GM21786 (cell line): ENCODE measurements at regions not wholly inside any gene's neighbourhood (a gene's known extent, or its start where the extent isn't known, plus 50 kb on each side); places are given as distances from the start of the nearest gene placed in this dataset.

Source experiments
- ATAC-seq: cut with Tn5 transposase; IDR thresholded peaks from one replicate; pipeline ENCODE4 v1.9.1; 2021; ENCODE audit not compliant: unreplicated experiment

- no peak for ATAC-seq
Measured at GRCh38 chr3:153069598-153070510, 92.2 kb upstream of the RAP2B start.

DNA sequence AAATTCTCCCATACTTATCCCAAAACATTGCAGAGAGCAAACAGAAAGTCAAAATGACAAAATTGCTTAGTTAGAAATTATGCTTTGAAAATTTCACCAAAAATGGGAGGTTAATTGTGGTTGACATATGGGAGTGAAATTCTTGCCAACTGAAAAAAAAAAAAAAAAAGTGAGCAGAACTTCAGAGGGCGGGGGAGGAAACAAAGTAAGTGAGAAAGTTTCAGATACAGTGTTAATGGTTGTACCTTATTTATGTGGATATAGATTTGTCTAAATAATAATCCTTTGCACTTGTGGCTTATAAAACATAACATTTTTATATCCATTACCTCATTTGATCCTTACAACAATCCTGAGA lies 91.5 kb upstream of the RAP2B start:
- no peak for ATAC-seq

DNA sequence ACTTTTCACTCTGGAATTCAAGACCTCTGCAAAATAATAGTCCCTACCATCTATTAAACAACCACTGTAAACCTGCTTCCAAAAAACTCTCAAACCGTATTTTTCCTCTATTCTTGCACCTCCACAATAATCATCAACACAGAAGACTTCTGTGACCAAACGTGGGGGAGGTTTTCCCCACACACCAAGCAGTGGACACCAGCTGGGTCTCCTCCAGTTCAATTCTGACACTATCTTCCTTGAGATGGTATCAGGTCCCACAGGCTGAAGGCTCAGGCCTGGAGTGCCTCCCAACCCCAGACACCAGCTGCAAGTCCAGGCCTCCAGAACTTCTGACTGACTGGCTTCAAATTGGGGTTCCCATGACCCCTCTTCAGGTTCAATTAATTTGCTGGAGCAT lies 89.6 kb upstream of the RAP2B start:
- ATAC-seq, result no peak

DNA sequence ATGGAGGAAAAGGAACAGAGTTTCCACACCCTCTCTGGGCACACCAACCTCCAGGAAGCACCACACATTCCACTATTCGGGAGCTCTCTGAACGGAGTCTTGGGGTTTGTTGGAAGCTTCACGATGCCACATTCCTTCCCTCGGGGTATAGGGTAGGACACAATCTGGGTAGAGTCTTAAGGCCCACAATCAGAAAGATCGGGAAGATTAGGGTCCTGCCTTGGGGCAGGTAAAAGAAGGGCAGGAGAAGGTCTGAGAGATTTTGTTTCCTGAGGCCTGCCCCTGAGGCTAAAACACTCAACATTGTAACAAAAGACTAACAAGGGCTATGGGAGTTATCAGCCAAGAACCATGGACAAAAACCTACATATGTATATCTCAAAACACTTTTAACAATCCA lies 89.2 kb upstream of the RAP2B start:
- no peak for ATAC-seq

GRCh38 chr3:153073636-153074035 lies 88.4 kb upstream of the RAP2B start:
- no peak for ATAC-seq

- no peak for ATAC-seq
Measured at GRCh38 chr3:153078826-153079225, 83.2 kb upstream of the RAP2B start.

DNA sequence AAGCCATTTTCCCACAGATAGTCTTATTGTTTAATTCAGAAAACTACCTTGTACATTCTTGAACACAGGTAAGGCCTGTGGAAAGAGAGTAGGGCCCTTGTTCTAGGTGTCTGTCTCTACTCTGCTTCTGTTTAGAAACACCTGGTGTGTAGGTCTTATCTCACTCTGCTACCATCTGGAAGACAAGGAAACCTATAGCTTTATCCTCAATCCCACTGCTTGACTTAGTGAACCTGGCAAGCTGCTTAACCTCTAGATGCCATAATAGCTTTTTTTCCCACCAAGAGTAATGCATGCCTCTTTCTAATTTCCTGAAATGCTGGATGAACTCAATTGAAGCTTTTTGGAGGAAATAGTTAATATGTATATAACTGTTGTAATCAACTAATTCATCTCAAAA lies 82.6 kb upstream of the RAP2B start:
- no peak for ATAC-seq

GRCh38 chr3:153080778-153081240 lies 81.2 kb upstream of the RAP2B start:
- ATAC-seq, result no peak

DNA sequence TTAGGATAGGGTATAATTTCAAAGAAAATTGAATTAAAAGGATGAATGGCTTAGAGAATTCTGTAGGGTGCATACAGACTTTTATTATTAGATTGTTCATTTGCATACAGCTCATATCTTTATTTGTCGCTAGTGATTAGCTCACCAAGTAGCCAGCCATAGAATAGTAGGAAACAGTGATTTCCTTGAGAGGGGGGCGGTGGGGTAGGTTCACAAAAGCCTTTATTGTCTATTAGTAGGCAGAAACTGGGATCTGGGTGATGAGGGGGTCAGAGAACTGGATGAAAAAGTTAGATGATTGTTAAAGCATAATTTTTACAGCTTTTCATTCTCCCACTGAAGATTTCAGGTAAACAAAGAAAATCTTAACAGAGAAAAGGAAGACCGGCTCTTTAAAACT lies 77.6 kb upstream of the RAP2B start:
- no peak for ATAC-seq

DNA sequence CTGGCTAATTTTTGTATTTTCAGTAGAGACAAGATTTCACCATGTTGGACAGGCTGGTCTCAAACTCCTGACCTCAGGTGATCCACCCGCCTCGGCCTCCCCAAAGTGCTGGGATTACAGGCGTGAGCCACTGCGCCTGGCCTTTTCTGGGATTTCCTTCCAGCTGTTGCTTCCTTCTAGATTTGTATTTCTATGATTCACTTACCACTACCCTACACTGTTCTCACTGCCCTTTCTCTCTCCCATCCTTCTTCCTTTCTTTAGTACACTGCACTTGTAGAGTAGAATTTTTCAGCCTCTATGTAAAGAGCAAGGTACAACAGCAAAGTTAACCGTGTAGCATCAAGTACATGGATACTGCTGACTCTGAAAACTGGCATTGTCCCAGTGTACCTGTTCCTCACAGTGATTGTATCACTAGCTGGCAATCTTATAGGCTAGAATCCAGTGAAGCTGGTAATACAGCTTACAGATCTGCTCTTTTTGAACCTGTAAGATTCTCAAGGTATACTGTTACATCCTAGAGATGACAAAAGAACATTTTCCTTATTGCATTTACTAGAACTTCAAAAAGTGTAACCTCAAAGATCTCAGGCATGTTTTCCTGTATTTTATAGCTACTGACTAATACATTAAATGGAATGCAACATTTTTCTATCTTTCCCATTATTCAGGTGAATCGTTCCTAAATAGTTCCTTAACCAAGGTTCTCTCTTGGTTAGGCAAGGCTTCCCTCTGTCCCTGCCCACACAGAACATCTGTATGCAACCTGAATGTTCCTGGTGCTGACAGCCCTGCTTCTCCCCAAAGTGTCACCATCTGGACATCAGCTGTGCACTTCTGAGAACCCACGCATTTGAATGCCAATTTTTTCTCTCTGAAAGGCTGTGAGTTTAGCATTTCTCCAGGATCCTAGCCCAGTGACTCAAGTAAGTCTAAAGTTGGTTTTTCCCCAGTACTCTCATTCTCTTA lies 74.1 kb upstream of the RAP2B start:
- ATAC-seq, result no peak

DNA sequence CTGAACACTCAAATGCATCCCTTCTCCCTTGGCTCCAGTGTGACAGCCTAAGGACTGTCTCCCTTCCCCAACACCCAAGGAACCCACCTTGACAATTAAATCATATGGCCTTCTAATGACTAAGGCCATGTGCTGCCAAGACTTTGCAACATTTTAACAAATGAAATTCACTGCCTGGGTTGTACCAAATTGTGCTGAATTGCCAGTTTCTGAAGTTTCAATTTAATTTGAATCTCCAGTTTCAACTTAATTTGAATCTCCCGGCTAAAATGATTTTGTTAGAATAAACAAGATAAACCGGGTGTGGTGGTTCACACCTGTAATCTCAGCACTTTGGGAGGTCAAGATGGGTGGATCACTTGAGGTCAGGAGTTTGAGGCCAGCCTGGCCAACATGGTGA lies 72.4 kb upstream of the RAP2B start:
- ATAC-seq, result no peak

DNA sequence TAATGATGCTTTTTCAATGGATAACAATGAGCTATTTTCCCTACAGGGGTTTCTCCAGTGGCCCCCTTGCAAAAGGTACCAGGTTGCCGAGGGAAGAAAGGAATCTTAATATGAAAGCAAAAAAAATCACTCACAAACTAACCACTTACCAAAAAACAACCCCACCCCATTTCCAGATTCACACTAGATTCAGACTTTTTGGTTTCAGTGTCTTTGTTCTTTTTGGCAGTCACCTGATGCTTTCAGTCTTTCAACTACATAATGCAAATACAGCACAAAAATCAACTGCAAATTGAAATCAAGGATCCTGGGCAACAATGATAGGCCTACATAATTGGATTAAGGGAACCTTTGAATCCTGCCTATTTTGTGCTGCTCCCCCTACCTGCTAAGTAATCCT lies 71.1 kb upstream of the RAP2B start:
- peak; percentile 56 for ATAC-seq

DNA sequence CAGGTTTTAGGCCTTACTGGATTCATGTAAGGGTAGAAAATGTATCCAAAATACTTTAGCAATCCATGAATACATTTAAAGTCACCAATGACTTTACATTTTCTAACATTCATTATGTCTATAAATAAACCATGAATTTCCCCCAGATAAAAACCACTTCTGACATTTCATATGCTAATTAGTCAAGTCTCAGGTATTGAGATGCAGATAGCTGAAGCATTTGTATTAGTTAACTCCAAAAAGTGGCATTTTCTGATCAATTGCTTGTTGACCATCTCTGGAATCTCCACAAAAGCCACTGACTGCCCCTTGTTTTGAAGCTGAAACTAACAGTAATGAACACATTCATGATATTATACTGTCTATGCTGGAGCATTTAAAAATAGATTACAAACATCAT lies 68.4 kb upstream of the RAP2B start:
- no peak for ATAC-seq

- ATAC-seq, result no peak
Measured at GRCh38 chr3:153094386-153094785, 67.6 kb upstream of the RAP2B start.

DNA sequence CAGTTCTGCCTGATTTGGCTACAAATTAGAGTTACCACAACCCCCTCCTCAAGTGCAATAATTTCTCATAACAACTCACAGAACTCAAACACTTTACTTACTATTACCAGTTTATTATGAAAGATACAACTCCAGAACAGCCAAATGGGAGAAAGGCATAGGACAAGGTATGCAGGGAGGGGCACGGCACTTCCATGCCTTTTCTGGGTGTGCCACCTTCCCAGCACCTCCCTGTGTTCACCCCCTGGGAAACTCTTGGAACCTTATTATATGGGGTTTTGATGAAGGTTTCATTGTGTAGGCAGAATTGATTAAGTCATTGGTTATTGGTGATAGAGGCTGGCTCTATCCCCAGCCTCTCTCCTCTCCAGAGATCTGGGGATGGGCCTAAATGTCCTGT lies 66.6 kb upstream of the RAP2B start:
- ATAC-seq, result no peak

DNA sequence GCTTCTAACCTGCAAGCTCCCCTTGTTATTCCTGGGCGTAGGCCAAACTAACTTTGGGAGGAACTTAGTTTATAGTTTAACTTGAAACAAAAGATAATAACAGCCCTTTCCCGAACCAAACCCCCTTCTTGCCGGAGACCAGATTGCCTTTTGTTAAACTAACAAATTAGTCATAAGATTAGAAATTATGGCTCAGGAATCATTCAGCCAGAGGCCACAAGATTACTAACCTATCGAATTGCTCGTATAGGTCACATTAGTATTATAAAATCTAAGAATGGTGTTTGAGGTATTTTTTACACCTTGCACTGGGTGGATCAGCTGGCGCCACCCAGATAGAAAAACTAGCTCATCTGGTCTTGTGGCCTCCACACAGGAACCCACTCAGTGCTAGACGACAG lies 65.3 kb upstream of the RAP2B start:
- ATAC-seq, result no peak

GRCh38 chr3:153097213-153097612 lies 64.8 kb upstream of the RAP2B start:
- ATAC-seq, result no peak

- ATAC-seq, result no peak
Measured at GRCh38 chr3:153099131-153099530, 62.9 kb upstream of the RAP2B start.

- ATAC-seq, result no peak
Measured at GRCh38 chr3:153103406-153103945, 58.5 kb upstream of the RAP2B start.

DNA sequence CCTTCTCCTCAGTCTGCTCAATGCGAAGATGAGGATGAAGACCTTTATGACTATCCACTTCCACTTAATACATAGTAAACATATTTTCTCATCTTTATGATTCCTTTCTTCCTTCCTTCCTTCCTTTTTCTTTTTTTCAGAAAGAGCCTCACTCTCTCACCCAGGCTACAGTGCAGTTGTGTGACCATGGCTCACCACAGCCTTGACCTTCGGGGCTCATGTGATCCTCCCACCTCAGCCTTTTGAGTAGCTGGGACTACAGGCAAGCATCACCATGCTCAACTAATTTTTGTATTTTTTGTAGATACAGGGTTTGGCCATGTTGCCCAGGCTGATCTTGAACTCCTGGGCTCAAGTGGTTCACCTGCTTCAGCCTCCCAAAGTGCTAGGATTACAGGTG lies 52.0 kb upstream of the RAP2B start:
- ATAC-seq, result no peak

DNA sequence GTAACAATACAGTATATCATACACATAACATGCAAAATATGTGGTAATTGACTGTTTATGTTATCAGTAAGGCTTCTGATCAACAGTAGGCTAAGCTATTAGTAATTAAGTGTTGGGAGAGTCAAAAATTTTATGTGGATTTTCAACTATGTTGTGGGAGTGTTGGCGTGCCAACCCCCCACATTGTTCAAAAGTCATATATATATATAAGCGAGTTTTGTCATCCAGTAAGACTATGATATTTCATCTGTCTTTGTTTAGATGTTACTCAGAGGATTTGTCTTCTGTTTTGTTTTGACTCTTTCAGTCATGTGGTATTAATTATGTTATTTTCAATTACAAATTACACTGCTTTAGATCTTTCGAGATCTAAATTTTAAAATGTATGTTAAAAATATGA lies 51.0 kb upstream of the RAP2B start:
- no peak for ATAC-seq
